CD4-positive, alpha-beta T cell treated with Interleukin-1 beta for 1 hour (primary cell): ENCODE measurements at regions not wholly inside any gene's neighbourhood (a gene's known extent, or its start where the extent isn't known, plus 50 kb on each side); places are given as distances from the start of the nearest gene placed in this dataset.
"Not testable (repeated sequence)": the region's sequence is repeated elsewhere in the genome, so short reads cannot be mapped to it uniquely, and the experiment has no call there.

Source experiments
- DNase-seq, 2 donors: peaks; one replicate each; pipeline ENCODE4 v3.0.0-alpha.2; 2020 to 2022

- not testable (repeated sequence) for DNase-seq
Measured at GRCh38 chr5:30455484-30455883, 738.0 kb upstream of the CDH6 start.

- no peak for DNase-seq
Measured at GRCh38 chr5:30453168-30453567, 740.3 kb upstream of the CDH6 start.

- DNase-seq, result no peak
Measured at GRCh38 chr5:30450153-30450552, 743.3 kb upstream of the CDH6 start.

GRCh38 chr5:30447431-30447830, 746.1 kb upstream of the CDH6 start:
- no peak for DNase-seq

- no peak for DNase-seq
Measured at GRCh38 chr5:30446456-30446855, 747.0 kb upstream of the CDH6 start.

GRCh38 chr5:30438785-30439184, 754.7 kb upstream of the CDH6 start:
- DNase-seq, result no peak

- DNase-seq, result no peak
Measured at GRCh38 chr5:30436691-30437090, 756.8 kb upstream of the CDH6 start.

- DNase-seq, result not testable (repeated sequence)
Measured at GRCh38 chr5:30428866-30429407, 764.5 kb upstream of the CDH6 start.

GRCh38 chr5:30414078-30414477, 779.4 kb upstream of the CDH6 start:
- DNase-seq, result no peak

GRCh38 chr5:30413540-30413939, 779.9 kb upstream of the CDH6 start:
- no peak for DNase-seq

GRCh38 chr5:30405821-30406220, 787.7 kb upstream of the CDH6 start:
- DNase-seq, result no peak

- DNase-seq, result no peak
Measured at GRCh38 chr5:30401479-30402058, 791.9 kb upstream of the CDH6 start.

- DNase-seq, result no peak
Measured at GRCh38 chr5:30398423-30398822, 795.1 kb upstream of the CDH6 start.

GRCh38 chr5:30392897-30393296, 800.6 kb upstream of the CDH6 start:
- no peak for DNase-seq

- DNase-seq, result no peak
Measured at GRCh38 chr5:30390095-30390494, 803.4 kb upstream of the CDH6 start.

GRCh38 chr5:30387974-30388632, 805.4 kb upstream of the CDH6 start:
- no peak for DNase-seq

GRCh38 chr5:30385754-30386153, 807.7 kb upstream of the CDH6 start:
- no peak for DNase-seq

- no peak for DNase-seq
Measured at GRCh38 chr5:30384171-30384570, 809.3 kb upstream of the CDH6 start.

GRCh38 chr5:30380228-30380627, 813.3 kb upstream of the CDH6 start:
- DNase-seq, result no peak

- DNase-seq, result no peak
Measured at GRCh38 chr5:30376848-30377247, 816.6 kb upstream of the CDH6 start.

- no peak for DNase-seq
Measured at GRCh38 chr5:30368064-30368463, 825.4 kb upstream of the CDH6 start.

GRCh38 chr5:30365031-30365430, 828.5 kb upstream of the CDH6 start:
- DNase-seq, result not testable (repeated sequence)

- no peak for DNase-seq
Measured at GRCh38 chr5:30357371-30357770, 836.1 kb upstream of the CDH6 start.

GRCh38 chr5:30355675-30356074, 837.8 kb upstream of the CDH6 start:
- DNase-seq, result no peak

- no peak for DNase-seq
Measured at GRCh38 chr5:30347858-30348257, 845.6 kb upstream of the CDH6 start.
